ENCODE measurements at regions not wholly inside any gene's neighbourhood (a gene's known extent, or its start where the extent isn't known, plus 50 kb on each side); places are given as distances from the start of the nearest gene placed in this dataset.

- H3K27ac ChIP-seq: no peak overlapping the region
- no peak for TF ChIP-seq CTCF (conservative IDR thresholded peaks at IDR 0.05)
- no peak for TF ChIP-seq ZFX (IDR thresholded peaks at IDR 0.05)
Measured at GRCh38 chr13:107238262-107238981, 670.5 kb upstream of the ARGLU1 start.

- TF ChIP-seq ZFX (IDR thresholded peaks at IDR 0.05) (no peak), CTCF (conservative IDR thresholded peaks at IDR 0.05) (no peak)
- H3K27ac ChIP-seq: no peak overlapping the region
Measured at GRCh38 chr13:107234319-107235073, 666.6 kb upstream of the ARGLU1 start.

GRCh38 chr13:107233541-107233940 lies 665.6 kb upstream of the ARGLU1 start:
- H3K27ac ChIP-seq: no peak overlapping the region
- TF ChIP-seq CTCF (conservative IDR thresholded peaks at IDR 0.05) (no peak), ZFX (IDR thresholded peaks at IDR 0.05) (no peak)

GRCh38 chr13:107231944-107232343 lies 664.0 kb upstream of the ARGLU1 start:
- H3K27ac ChIP-seq: no peak overlapping the region
- TF ChIP-seq CTCF (conservative IDR thresholded peaks at IDR 0.05) (no peak), ZFX (IDR thresholded peaks at IDR 0.05) (no peak)

GRCh38 chr13:107223867-107224266 lies 655.9 kb upstream of the ARGLU1 start:
- TF ChIP-seq ZFX (IDR thresholded peaks at IDR 0.05): no peak
- no peak for TF ChIP-seq CTCF (conservative IDR thresholded peaks at IDR 0.05)
- H3K27ac ChIP-seq: no peak overlapping the region

GRCh38 chr13:107222597-107222996 lies 654.7 kb upstream of the ARGLU1 start:
- no peak overlapping the region for H3K27ac ChIP-seq
- TF ChIP-seq ZFX (IDR thresholded peaks at IDR 0.05) (no peak), CTCF (conservative IDR thresholded peaks at IDR 0.05) (no peak)

GRCh38 chr13:107220245-107220644 lies 652.3 kb upstream of the ARGLU1 start:
- TF ChIP-seq CTCF (conservative IDR thresholded peaks at IDR 0.05): no peak
- no peak for TF ChIP-seq ZFX (IDR thresholded peaks at IDR 0.05)
- no peak overlapping the region for H3K27ac ChIP-seq

Data from C4-2B (cell line).